22Rv1 (cell line): ENCODE measurements at regions not wholly inside any gene's neighbourhood (a gene's known extent, or its start where the extent isn't known, plus 50 kb on each side); places are given as distances from the start of the nearest gene placed in this dataset.

Experiments
- H3K27ac ChIP-seq: fragments of 450-650 bp; 2 replicates; pipeline ENCODE4 v1.5.1; 2017
- ZFX ChIP-seq: fragments of 450-650 bp; IDR thresholded peaks from 2 replicates; pipeline ENCODE4 v1.6.1; 2017; ENCODE audit warnings: antibody characterized with exemption, borderline replicate concordance
- TF ChIP-seq, protein P1 (sequence below): fragments of 450-650 bp; IDR thresholded peaks from 2 replicates; pipeline ENCODE4 v1.5.1; 2017; ENCODE audit warnings: mild to moderate bottlenecking

DNA sequence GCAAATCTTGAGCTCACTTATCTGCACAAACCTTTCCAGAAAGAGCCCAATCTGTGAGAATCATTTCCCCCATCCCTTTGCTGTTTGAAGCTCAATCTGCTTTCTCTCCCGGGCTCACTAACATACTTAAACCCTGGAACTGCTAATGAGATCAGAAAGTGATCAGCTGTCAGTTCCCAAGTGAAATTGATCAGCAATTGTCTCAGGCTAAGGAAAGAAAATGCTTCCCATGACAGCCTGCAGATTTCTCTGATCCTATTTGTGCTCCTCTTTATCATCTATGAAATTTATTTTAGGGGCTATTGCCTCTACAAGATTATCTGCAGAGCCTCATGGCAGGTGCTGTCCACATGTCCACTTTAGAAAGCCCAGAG lies 239.0 kb upstream of the CXCR4 start:
- H3K27ac ChIP-seq = no peak overlapping the region
- TF ChIP-seq ZFX = no peak
- TF ChIP-seq, protein P1, sequence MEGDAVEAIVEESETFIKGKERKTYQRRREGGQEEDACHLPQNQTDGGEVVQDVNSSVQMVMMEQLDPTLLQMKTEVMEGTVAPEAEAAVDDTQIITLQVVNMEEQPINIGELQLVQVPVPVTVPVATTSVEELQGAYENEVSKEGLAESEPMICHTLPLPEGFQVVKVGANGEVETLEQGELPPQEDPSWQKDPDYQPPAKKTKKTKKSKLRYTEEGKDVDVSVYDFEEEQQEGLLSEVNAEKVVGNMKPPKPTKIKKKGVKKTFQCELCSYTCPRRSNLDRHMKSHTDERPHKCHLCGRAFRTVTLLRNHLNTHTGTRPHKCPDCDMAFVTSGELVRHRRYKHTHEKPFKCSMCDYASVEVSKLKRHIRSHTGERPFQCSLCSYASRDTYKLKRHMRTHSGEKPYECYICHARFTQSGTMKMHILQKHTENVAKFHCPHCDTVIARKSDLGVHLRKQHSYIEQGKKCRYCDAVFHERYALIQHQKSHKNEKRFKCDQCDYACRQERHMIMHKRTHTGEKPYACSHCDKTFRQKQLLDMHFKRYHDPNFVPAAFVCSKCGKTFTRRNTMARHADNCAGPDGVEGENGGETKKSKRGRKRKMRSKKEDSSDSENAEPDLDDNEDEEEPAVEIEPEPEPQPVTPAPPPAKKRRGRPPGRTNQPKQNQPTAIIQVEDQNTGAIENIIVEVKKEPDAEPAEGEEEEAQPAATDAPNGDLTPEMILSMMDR = no peak

DNA sequence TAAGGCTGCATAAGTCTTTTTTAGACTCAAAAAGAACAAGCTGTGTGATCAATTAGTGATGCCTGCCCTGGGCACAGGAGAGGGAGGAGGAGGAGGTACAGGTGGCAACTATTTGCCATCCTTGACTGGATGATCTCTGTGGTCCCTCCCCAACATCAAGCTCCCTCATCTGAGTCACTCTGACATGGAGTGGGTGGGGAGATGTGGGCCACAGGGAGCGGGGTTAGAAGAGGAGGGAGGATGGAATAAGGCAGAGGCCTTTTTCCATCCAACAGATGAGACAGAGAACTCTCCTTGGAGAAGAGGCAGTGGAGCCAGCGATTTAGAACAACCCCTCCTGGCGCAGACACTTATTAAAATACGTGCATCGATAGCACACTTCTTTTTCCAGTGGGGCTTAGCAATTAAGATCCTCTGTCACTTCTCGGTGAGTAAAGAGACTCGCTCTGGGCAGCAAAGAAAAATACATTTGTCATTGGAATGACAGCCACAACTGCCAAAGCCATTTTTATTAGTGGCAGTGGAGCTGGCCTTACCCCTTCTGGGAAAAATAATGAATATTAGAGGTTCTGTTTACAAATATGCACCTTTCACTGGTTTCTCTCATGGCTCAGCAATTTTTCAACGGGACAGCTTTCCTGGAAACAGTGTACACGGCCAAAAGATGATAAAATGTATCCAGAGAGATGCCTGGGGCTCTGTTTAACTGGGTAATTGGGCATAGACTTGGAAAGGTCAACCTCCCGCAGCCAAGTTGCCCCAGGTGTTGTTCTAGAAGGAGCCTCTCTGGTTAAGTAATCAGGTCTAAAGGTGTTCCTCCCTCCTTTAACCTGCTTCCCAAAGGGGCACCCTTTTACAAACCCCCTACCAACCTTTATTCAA lies 238.4 kb upstream of the CXCR4 start:
- H3K27ac ChIP-seq = no peak overlapping the region
- TF ChIP-seq ZFX = no peak
- TF ChIP-seq, protein P1 = no peak

DNA sequence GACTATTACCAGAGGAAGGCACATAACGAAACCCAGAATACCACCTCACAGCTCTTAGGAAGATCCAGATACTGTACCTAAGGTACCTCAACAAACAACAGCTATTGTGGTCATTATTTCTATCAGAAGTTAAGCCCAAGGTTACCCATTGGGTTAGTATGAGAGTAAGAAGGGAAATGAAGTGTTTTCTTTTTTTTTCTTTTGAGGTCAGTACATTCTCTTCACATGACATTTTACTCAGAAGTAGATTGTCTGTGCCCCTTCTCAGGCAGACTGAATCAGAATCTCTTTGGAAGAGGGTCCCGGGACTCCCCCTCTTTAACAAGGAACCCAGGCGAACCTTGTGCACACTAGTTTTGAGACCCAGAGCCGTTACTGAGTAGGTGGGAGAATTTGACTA lies 233.7 kb upstream of the CXCR4 start:
- TF ChIP-seq ZFX = no peak
- TF ChIP-seq, protein P1 = no peak
- no peak overlapping the region for H3K27ac ChIP-seq

DNA sequence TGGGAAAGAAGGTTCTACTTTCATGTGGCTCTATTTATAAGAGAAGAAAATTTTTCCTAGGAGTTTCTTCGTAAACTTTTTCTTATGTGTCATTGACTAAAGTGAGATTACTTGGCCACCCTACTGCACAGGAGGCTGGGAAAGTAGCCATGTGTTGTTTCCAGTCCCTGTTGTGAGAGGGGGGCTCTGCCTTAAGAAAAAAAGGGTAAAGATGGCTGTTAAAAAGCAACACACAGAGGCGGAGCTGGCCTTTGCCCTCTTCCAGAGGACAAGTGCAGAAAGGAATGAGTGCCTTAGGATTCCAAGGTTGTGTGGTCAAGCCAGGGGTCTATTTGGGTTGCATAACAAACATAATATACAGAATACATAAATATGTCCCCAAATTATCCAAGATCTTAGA lies 230.0 kb upstream of the CXCR4 start:
- H3K27ac ChIP-seq = no peak overlapping the region
- TF ChIP-seq, protein P1 = no peak
- TF ChIP-seq ZFX = no peak

DNA sequence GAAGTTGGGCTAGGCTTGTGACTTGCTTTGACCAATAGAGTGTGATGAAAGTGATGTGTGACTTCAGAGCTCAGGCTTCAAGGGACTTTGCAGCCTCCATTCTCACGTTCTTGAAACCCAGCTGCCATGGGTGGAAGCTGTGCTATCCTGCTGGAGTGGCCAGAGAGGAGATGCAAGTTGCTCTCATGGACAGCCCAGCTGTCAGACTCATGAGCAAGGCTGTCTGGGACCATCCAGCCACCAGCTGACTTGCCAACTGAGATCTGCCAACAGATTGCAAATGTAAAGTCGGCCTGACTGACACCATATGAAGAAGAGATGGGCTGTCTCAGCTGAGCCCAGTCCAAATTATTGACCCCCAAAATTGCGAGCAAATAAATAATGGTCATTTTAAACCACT lies 226.4 kb upstream of the CXCR4 start:
- TF ChIP-seq, protein P1 = no peak
- no peak for TF ChIP-seq ZFX
- no peak overlapping the region for H3K27ac ChIP-seq

DNA sequence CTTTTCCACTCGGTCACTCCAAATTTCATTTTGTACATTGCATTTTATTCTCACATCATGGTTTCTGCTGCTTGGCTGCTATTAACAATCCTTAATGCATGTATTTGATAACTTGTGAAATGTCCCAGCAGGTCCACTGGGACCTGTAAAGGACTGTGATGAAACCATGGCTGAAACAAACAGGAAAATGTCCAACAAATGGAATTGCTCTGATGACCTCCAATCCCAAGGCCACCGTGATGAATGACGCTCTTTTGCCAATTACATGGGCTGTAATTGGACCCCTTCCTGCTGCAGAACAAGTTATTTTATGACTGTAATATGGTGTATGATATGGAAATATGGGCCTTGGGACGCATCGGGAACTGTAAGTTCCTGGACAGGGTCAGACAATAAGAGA lies 224.2 kb upstream of the CXCR4 start:
- TF ChIP-seq, protein P1 = no peak
- TF ChIP-seq ZFX = no peak
- H3K27ac ChIP-seq = no peak overlapping the region

DNA sequence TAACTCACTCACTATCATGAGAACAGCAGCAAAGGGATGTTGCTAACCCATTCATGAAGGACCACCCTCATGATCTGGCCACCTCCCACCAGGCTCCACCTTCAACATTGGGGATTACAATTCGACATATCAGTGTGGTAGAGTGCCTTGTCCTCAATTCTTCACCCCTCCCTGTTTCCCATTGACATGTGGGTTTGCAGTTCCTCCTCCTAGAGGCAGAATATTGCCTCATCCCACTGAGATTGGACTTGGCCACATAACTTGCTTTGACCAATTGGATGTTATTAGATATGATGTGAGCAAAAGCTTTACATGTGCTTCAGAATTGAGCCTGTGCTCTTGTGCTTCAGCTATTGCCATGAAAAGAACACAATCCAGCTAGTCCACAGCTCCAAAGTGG lies 217.0 kb upstream of the CXCR4 start:
- TF ChIP-seq, protein P1 = no peak
- no peak for TF ChIP-seq ZFX
- no peak overlapping the region for H3K27ac ChIP-seq
